Astrocyte (in vitro differentiated cells and primary cell): ENCODE measurements at regions not wholly inside any gene's neighbourhood (a gene's known extent, or its start where the extent isn't known, plus 50 kb on each side); places are given as distances from the start of the nearest gene placed in this dataset.

ENCODE experiments used
- DNase-seq: peaks from one replicate; pipeline ENCODE4 v3.0.0-alpha.2; 2010; ENCODE audit warnings: low read depth
- FAIRE-seq: peaks from 2 replicates; lab custom pipeline; 2011; peaks lifted over from hg19 to GRCh38; lab: Jason Lieb, UNC
- H2AFZ ChIP-seq: 2 replicates; pipeline ENCODE4 v1.6.0; 2012; ENCODE audit warnings: low read depth, low read length, inconsistent platforms
- H3K27ac ChIP-seq: 2 replicates; pipeline ENCODE4 v1.5.1; 2011; ENCODE audit warnings: low read depth, low read length, inconsistent platforms
- H3K27me3 ChIP-seq: 2 replicates; pipeline ENCODE4 v1.6.0; 2011; ENCODE audit warnings: low read length, inconsistent platforms; ENCODE audit not compliant: insufficient read depth
- H3K36me3 ChIP-seq: 2 replicates; pipeline ENCODE4 v1.5.1; 2011; ENCODE audit warnings: low read length, inconsistent platforms; ENCODE audit not compliant: insufficient read depth
- H3K4me1 ChIP-seq: 2 replicates; pipeline ENCODE4 v1.5.1; 2011; ENCODE audit warnings: low read length, inconsistent platforms; ENCODE audit not compliant: insufficient read depth
- H3K4me2 ChIP-seq: 2 replicates; pipeline ENCODE4 v1.6.0; 2012; ENCODE audit warnings: low read length, inconsistent platforms
- H3K4me3 ChIP-seq: 2 replicates; pipeline ENCODE4 v1.5.1; 2011; ENCODE audit warnings: low read depth, mild to moderate bottlenecking, low read length, inconsistent platforms; ENCODE audit not compliant: insufficient read depth
- H3K79me2 ChIP-seq: 2 replicates; pipeline ENCODE4 v1.6.0; 2012; ENCODE audit warnings: mild to moderate bottlenecking, low read length, inconsistent platforms; ENCODE audit not compliant: insufficient read depth
- H3K9ac ChIP-seq: 2 replicates; pipeline ENCODE4 v1.6.0; 2012; ENCODE audit warnings: mild to moderate bottlenecking, low read length, inconsistent platforms
- H3K9me3 ChIP-seq: 2 replicates; pipeline ENCODE4 v1.5.1; 2012; ENCODE audit warnings: low read depth, mild to moderate bottlenecking, low read length, inconsistent platforms; ENCODE audit not compliant: insufficient read depth
- H4K20me1 ChIP-seq: 2 replicates; pipeline ENCODE4 v1.6.0; 2012; ENCODE audit warnings: low read length, inconsistent platforms; ENCODE audit not compliant: insufficient read depth
- H3K27ac Mint-ChIP-seq: one replicate; pipeline ENCODE4 v1.8.0; 2021; ENCODE audit warnings: mild to moderate bottlenecking, mixed read lengths; ENCODE audit not compliant: unreplicated experiment
- H3K27me3 Mint-ChIP-seq: one replicate; pipeline ENCODE4 v1.8.0; 2021; ENCODE audit warnings: low read depth, mixed read lengths; ENCODE audit not compliant: unreplicated experiment
- H3K36me3 Mint-ChIP-seq: one replicate; pipeline ENCODE4 v1.8.0; 2021; ENCODE audit warnings: low read depth, mixed read lengths; ENCODE audit not compliant: unreplicated experiment
- H3K4me1 Mint-ChIP-seq: one replicate; pipeline ENCODE4 v1.8.0; 2021; ENCODE audit warnings: low read depth, mixed read lengths; ENCODE audit not compliant: unreplicated experiment
- H3K4me3 Mint-ChIP-seq: one replicate; pipeline ENCODE4 v1.8.0; 2021; ENCODE audit warnings: mild to moderate bottlenecking, moderate library complexity, mixed read lengths; ENCODE audit not compliant: unreplicated experiment
- H3K9me3 Mint-ChIP-seq: one replicate; pipeline ENCODE4 v1.8.0; 2021; ENCODE audit warnings: mild to moderate bottlenecking, mixed read lengths; ENCODE audit not compliant: unreplicated experiment
- CTCF ChIP-seq: IDR thresholded peaks from 2 replicates; pipeline ENCODE4 v1.5.1; 2011; ENCODE audit warnings: low read depth, mild to moderate bottlenecking, inconsistent platforms, low read length, moderate library complexity; ENCODE audit not compliant: insufficient read depth
- EZH2 ChIP-seq: IDR thresholded peaks from 2 replicates; pipeline ENCODE4 v1.6.1; 2012; ENCODE audit warnings: mild to moderate bottlenecking, low read length, inconsistent platforms; ENCODE audit not compliant: insufficient read depth

- Histone ChIP-seq H3K27me3 (no peaks in the 10 kb centered on the region), H2AFZ (no peak overlapping the region), H3K4me3 (no peak overlapping the region), H3K79me2 (no peaks in the 10 kb centered on the region), H3K4me2 (no peak overlapping the region), H3K36me3 (no peaks in the 10 kb centered on the region), H3K9ac (no peak overlapping the region), H3K27ac (no peak overlapping the region), H3K4me1 (no peaks in the 10 kb centered on the region), H4K20me1 (no peaks in the 10 kb centered on the region), H3K9me3 (no peaks in the 10 kb centered on the region)
- no peak overlapping the region for H3K27ac Mint-ChIP-seq
- TF ChIP-seq CTCF (no peak), EZH2 (no peak)
- DNase-seq (no peak), FAIRE-seq (no peak)
- H3K4me3 Mint-ChIP-seq: no peak overlapping the region
- peaks cover 2% of the 10 kb centered on the region for H3K4me1 Mint-ChIP-seq
- H3K36me3 Mint-ChIP-seq: no peaks in the 10 kb centered on the region
- no peaks in the 10 kb centered on the region for H3K27me3 Mint-ChIP-seq
- peaks cover 7% of the 10 kb centered on the region for H3K9me3 Mint-ChIP-seq
Observed at GRCh38 chr11:80412604-80413003, 971.8 kb upstream of the TENM4 start.

DNA sequence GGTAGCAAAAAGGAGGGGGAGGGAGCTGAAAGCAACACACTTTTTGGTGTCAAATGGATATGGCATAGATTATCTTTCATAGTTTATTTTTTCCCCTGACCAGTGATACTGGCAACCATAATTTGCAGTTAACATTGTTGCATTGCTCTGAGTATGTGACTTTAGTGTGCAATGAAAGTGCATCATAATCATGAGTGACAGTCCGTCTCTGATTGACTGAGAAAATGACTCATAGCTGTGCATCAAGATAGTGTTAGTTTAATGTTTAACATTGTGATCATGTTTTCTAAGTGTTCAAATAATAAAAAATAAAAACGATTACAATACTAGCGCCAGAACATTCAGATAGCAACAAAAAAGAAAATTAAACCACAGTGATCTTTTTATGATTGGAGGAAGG is 952.4 kb upstream of the TENM4 start:
- no peak for TF ChIP-seq CTCF
- TF ChIP-seq EZH2: no peak
- no peak overlapping the region for H3K27ac Mint-ChIP-seq
- H3K9me3 Mint-ChIP-seq: no peaks in the 10 kb centered on the region

DNA sequence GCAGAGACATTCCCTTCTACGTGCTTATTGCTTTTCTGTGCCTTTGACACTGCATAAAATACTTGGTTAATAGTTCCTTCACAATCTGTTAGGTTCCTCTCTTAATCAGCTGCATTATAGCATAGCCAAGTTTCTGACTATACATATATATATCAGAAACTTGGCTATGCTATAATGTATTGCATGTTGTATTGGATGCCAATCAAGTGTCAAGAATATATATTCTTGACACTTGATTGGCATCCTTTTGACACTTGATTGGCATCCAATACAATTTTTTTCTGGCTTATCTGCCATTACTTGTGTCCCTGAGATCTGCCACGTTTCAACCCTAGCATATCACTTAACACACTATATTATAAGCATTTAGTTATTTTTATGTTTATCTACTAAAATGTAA is 949.7 kb upstream of the TENM4 start:
- Mint-ChIP-seq H3K9me3 (no peaks in the 10 kb centered on the region), H3K4me3 (no peak overlapping the region), H3K27me3 (no peaks in the 10 kb centered on the region), H3K27ac (no peak overlapping the region), H3K36me3 (no peaks in the 10 kb centered on the region), H3K4me1 (no peaks in the 10 kb centered on the region)
- FAIRE-seq (no peak), DNase-seq (no peak)
- H3K79me2 ChIP-seq: no peaks in the 10 kb centered on the region
- H3K4me1 ChIP-seq: no peaks in the 10 kb centered on the region
- no peak for TF ChIP-seq CTCF
- no peak for TF ChIP-seq EZH2
- H3K27me3 ChIP-seq: no peaks in the 10 kb centered on the region
- no peaks in the 10 kb centered on the region for H4K20me1 ChIP-seq
- no peak overlapping the region for H3K4me2 ChIP-seq
- H2AFZ ChIP-seq: no peak overlapping the region
- no peak overlapping the region for H3K27ac ChIP-seq
- H3K36me3 ChIP-seq: no peaks in the 10 kb centered on the region
- no peaks in the 10 kb centered on the region for H3K9me3 ChIP-seq
- no peak overlapping the region for H3K9ac ChIP-seq
- no peak overlapping the region for H3K4me3 ChIP-seq

More for the DNA sequence above, 952.4 kb upstream of the TENM4 start:
- Histone ChIP-seq H3K79me2 (no peaks in the 10 kb centered on the region), H4K20me1 (no peaks in the 10 kb centered on the region), H3K27me3 (no peaks in the 10 kb centered on the region), H3K36me3 (no peaks in the 10 kb centered on the region), H3K9me3 (no peaks in the 10 kb centered on the region), H2AFZ (no peak overlapping the region), H3K27ac (no peak overlapping the region), H3K9ac (no peak overlapping the region), H3K4me2 (no peak overlapping the region), H3K4me3 (no peak overlapping the region), H3K4me1 (no peaks in the 10 kb centered on the region)
- Mint-ChIP-seq H3K4me3 (no peak overlapping the region), H3K27me3 (no peaks in the 10 kb centered on the region), H3K4me1 (no peaks in the 10 kb centered on the region), H3K36me3 (no peaks in the 10 kb centered on the region)
- FAIRE-seq (no peak), DNase-seq (no peak)
